Prostate gland (tissue), 2 donors: ENCODE measurements at regions not wholly inside any gene's neighbourhood (a gene's known extent, or its start where the extent isn't known, plus 50 kb on each side); places are given as distances from the start of the nearest gene placed in this dataset.

Experiments
- DNase-seq: peaks from one replicate; pipeline ENCODE4 v3.0.0-alpha.2; 2019; ENCODE audit warnings: low spot score
- H3K27ac ChIP-seq, 2 donors: fragments of 200-600 bp; sonication (generic); 2 replicates each; pipeline ENCODE4 v1.5.1; 2017 to 2019
- H3K27me3 ChIP-seq: fragments of 200-600 bp; sonication (generic); replicated peaks from 2 replicates; pipeline ENCODE4 v1.5.1; 2019; ENCODE audit not compliant: insufficient read depth
- H3K36me3 ChIP-seq, 2 donors: fragments of 200-600 bp; sonication (generic); 1 replicate in 1 of 2; 2 replicates in 1 of 2; pipeline versions ENCODE4 v1.5.1 to v1.8.1; 2017 to 2019
- H3K4me1 ChIP-seq: fragments of 200-600 bp; sonication (generic); replicated peaks from 2 replicates; pipeline ENCODE4 v1.5.1; 2019
- H3K4me3 ChIP-seq, 2 donors: fragments of 200-600 bp; sonication (generic); 2 replicates each; pipeline ENCODE4 v1.5.1; 2017 to 2019
- H3K9me3 ChIP-seq: fragments of 200-600 bp; sonication (generic); 2 replicates; pipeline ENCODE4 v1.5.1; 2017
- CTCF ChIP-seq, 4 experiments: fragments of 200-600 bp in 2 of 4; fragments of 450-650 bp in 2 of 4; sonication (generic) in 2 of 4; IDR thresholded peaks; 1 replicate in 3 of 4; 2 replicates in 1 of 4; pipeline ENCODE4 v1.5.1; 2016 to 2019; ENCODE audit warnings: antibody characterized with exemption in 4 of 4, mild to moderate bottlenecking in 2 of 4, moderate library complexity in 2 of 4
- POLR2A ChIP-seq: fragments of 450-650 bp; IDR thresholded peaks from one replicate; pipeline ENCODE4 v1.6.1; 2016; ENCODE audit warnings: antibody characterized with exemption, mild to moderate bottlenecking
- POLR2AphosphoS5 ChIP-seq: sonication (generic); formaldehyde crosslinking; IDR thresholded peaks from one replicate; pipeline ENCODE4 v1.6.1; 2017; ENCODE audit warnings: antibody characterized with exemption
- WGBS: methylation state at CpG from one replicate; pipeline ENCODE4 v1.1.5; 2018; 5-methylcytosine and 5-hydroxymethylcytosine counted together
- intact Hi-C: fragments of 100-400 bp; cut with DNase I; formaldehyde crosslinking; loops from one replicate; pipeline ENCODE4 v1.14.2; 2022

GRCh38 chr15:39153058-39153714, 427.7 kb upstream of the THBS1 start:
- no peak for TF ChIP-seq CTCF (IDR thresholded peaks at IDR 0.05)
- no peak for TF ChIP-seq POLR2A
- no peak for TF ChIP-seq POLR2AphosphoS5
- WGBS = 64% methylated on average over 1 of the region's 1 CpG
- DNase-seq = no peak
- Histone ChIP-seq H3K4me3 (no peak overlapping the region), H3K27me3 (no peaks in the 10 kb centered on the region), H3K27ac (no peak overlapping the region), H3K36me3 (no peaks in the 10 kb centered on the region), H3K4me1 (no peaks in the 10 kb centered on the region), H3K9me3 (no peaks in the 10 kb centered on the region)
- intact Hi-C loops = loop anchor here (10.0 kb wide), 1 partner anchor 68 kb away; no protein-coding TSS in a partner anchor

GRCh38 chr15:39153716-39154115, 427.2 kb upstream of the THBS1 start:
- H3K27ac ChIP-seq = peak overlapping the region in 1 of 2 donors; percentile 36
- peak; percentile 24 for DNase-seq
- H3K4me3 ChIP-seq = no peak overlapping the region
- no peaks in the 10 kb centered on the region for H3K9me3 ChIP-seq
- 97% methylated on average over 2 of the region's 2 CpGs for WGBS
- intact Hi-C loops = loop anchor here (10.0 kb wide), 1 partner anchor 69 kb away; no protein-coding TSS in a partner anchor
- TF ChIP-seq POLR2AphosphoS5 (peak; percentile 18), CTCF (IDR thresholded peaks at IDR 0.05) (no peak), POLR2A (no peak)
- no peaks in the 10 kb centered on the region for H3K27me3 ChIP-seq
- no peaks in the 10 kb centered on the region for H3K36me3 ChIP-seq
- no peaks in the 10 kb centered on the region for H3K4me1 ChIP-seq

- no peaks in the 10 kb centered on the region for H3K27me3 ChIP-seq
- peak overlapping the region in 1 of 2 donors; percentile 36 for H3K27ac ChIP-seq
- no peak for TF ChIP-seq POLR2A
- TF ChIP-seq POLR2AphosphoS5 = no peak
- peak in 2 of 4 experiments; percentile 35 to 45 for TF ChIP-seq CTCF (IDR thresholded peaks at IDR 0.05)
- intact Hi-C loops = loop anchor here (10.0 kb wide), 1 partner anchor 69 kb away; no protein-coding TSS in a partner anchor
- no peaks in the 10 kb centered on the region for H3K9me3 ChIP-seq
- no peak for DNase-seq
- H3K4me3 ChIP-seq = no peak overlapping the region
- H3K36me3 ChIP-seq = no peaks in the 10 kb centered on the region
- no peaks in the 10 kb centered on the region for H3K4me1 ChIP-seq
Observed at GRCh38 chr15:39154227-39154638, 426.6 kb upstream of the THBS1 start.

GRCh38 chr15:39154776-39155175, 426.1 kb upstream of the THBS1 start:
- no peaks in the 10 kb centered on the region for H3K9me3 ChIP-seq
- WGBS = 87% methylated on average over 4 of the region's 4 CpGs
- H3K27me3 ChIP-seq = no peaks in the 10 kb centered on the region
- no peak overlapping the region for H3K4me3 ChIP-seq
- H3K27ac ChIP-seq = no peak overlapping the region
- H3K36me3 ChIP-seq = no peaks in the 10 kb centered on the region
- intact Hi-C loops = loop anchor here (10.0 kb wide), 1 partner anchor 70 kb away; no protein-coding TSS in a partner anchor
- no peak for DNase-seq
- TF ChIP-seq POLR2AphosphoS5 = no peak
- TF ChIP-seq POLR2A = no peak
- no peak for TF ChIP-seq CTCF (IDR thresholded peaks at IDR 0.05)
- no peaks in the 10 kb centered on the region for H3K4me1 ChIP-seq

GRCh38 chr15:39156166-39156565, 424.7 kb upstream of the THBS1 start:
- Histone ChIP-seq H3K27ac (no peak overlapping the region), H3K4me3 (no peak overlapping the region), H3K9me3 (no peaks in the 10 kb centered on the region), H3K36me3 (no peaks in the 10 kb centered on the region), H3K27me3 (no peaks in the 10 kb centered on the region), H3K4me1 (no peaks in the 10 kb centered on the region)
- WGBS = 78% methylated on average over 1 of the region's 1 CpG
- no peak for DNase-seq
- TF ChIP-seq CTCF (IDR thresholded peaks at IDR 0.05) (no peak), POLR2AphosphoS5 (no peak)
- intact Hi-C loops = loop anchor here (10.0 kb wide), 1 partner anchor 71 kb away; no protein-coding TSS in a partner anchor
